A673 (cell line): ENCODE measurements at regions not wholly inside any gene's neighbourhood (a gene's known extent, or its start where the extent isn't known, plus 50 kb on each side); places are given as distances from the start of the nearest gene placed in this dataset.

ENCODE experiments used
- BruUV-seq: library from RNA; stranded (reverse); fragments of 400-500 nt; replicated peaks from 2 replicates; lab custom pipeline; 2021; lab: Mats Ljungman, UMichigan
- CTCF ChIA-PET: fragments of 300-600 bp; sonication (Branson Sonifier 250); formaldehyde crosslinking; loops from one replicate; lab custom pipeline; 2022; ENCODE audit warnings: antibody characterized with exemption; lab: Charles Lee
- POLR2A ChIA-PET: fragments of 300-600 bp; sonication (Branson Sonifier 250); formaldehyde crosslinking; loops from one replicate; lab custom pipeline; 2022; ENCODE audit warnings: antibody characterized with exemption; ENCODE audit not compliant: low non-redundant PET; lab: Charles Lee
- DNase-seq: peaks from one replicate; pipeline ENCODE4 v3.0.0-alpha.2; 2015; ENCODE audit warnings: low spot score
- H3K27ac ChIP-seq: fragments of 200-600 bp; sonication (generic); 2 replicates; pipeline ENCODE4 v1.5.1; 2016; ENCODE audit warnings: mixed run types, low read depth, mild to moderate bottlenecking, mixed read lengths, antibody characterized with exemption, low read length; ENCODE audit not compliant: poor library complexity, severe bottlenecking
- H3K27me3 ChIP-seq: fragments of 200-600 bp; sonication (generic); replicated peaks from 2 replicates; pipeline ENCODE4 v1.6.1; 2017; ENCODE audit warnings: mixed run types, low read depth, mild to moderate bottlenecking, mixed read lengths, antibody characterized with exemption, low read length; ENCODE audit not compliant: insufficient read depth, poor library complexity
- H3K36me3 ChIP-seq: fragments of 200-600 bp; sonication (generic); 2 replicates; pipeline ENCODE4 v1.6.1; 2016; ENCODE audit warnings: mixed run types, mild to moderate bottlenecking, mixed read lengths, antibody characterized with exemption, low read length; ENCODE audit not compliant: insufficient read depth, poor library complexity, severe bottlenecking
- H3K4me1 ChIP-seq: fragments of 200-600 bp; sonication (generic); 2 replicates; pipeline ENCODE4 v1.6.1; 2017; ENCODE audit warnings: mixed run types, mild to moderate bottlenecking, mixed read lengths, antibody characterized with exemption, low read length; ENCODE audit not compliant: insufficient read depth, poor library complexity, severe bottlenecking
- H3K4me3 ChIP-seq: fragments of 200-600 bp; sonication (generic); 2 replicates; pipeline ENCODE4 v1.5.1; 2016; ENCODE audit warnings: low read depth, mixed run types, mild to moderate bottlenecking, mixed read lengths, low read length; ENCODE audit not compliant: poor library complexity, severe bottlenecking
- H3K9me3 ChIP-seq: fragments of 200-600 bp; sonication (generic); 2 replicates; pipeline ENCODE4 v1.6.1; 2016; ENCODE audit warnings: mixed run types, low read depth, mild to moderate bottlenecking, mixed read lengths, antibody characterized with exemption, low read length; ENCODE audit not compliant: poor library complexity, severe bottlenecking
- CTCF ChIP-seq: fragments of 300-800, 200-600 bp; sonication (generic); conservative IDR thresholded peaks from 2 replicates; pipeline ENCODE4 v1.5.1; 2017; ENCODE audit warnings: low read depth, mild to moderate bottlenecking, antibody characterized with exemption, low read length, moderate library complexity, mixed read lengths
- EZH2 ChIP-seq: fragments of 200-600 bp; sonication (generic); IDR thresholded peaks from 2 replicates; pipeline ENCODE4 v1.6.1; 2017; ENCODE audit warnings: borderline replicate concordance, low read depth, mild to moderate bottlenecking, mixed read lengths, antibody characterized with exemption, low read length; ENCODE audit not compliant: poor library complexity, severe bottlenecking
- intact Hi-C: fragments of 100-400 bp; cut with micrococcal nuclease; formaldehyde crosslinking; loops from one replicate; pipeline ENCODE4 v1.10.0; 2022; ENCODE audit not compliant: unreplicated experiment

DNA sequence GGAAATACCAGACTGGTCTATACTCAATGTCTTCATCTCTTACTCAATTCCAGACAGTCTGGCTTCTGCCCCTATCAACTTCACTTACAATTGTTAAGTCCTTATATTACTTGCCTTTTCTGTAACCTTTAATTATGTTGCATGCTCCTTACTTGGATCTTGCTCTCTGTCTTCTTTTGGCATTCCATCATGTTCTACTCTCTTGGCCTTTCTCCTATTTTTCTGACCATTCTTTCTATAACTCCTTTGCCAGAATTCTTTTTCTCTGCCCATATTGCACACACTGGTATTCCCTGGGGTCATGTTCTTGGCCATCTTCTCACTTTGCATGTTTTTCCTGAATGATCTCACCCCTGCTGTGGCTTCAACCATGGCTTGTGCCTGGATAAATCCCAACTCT is 209.8 kb upstream of the ZNF462 start:
- Histone ChIP-seq H3K9me3 (no peaks in the 10 kb centered on the region), H3K4me3 (no peak overlapping the region), H3K4me1 (no peaks in the 10 kb centered on the region), H3K36me3 (no peaks in the 10 kb centered on the region), H3K27me3 (no peaks in the 10 kb centered on the region), H3K27ac (no peak overlapping the region)
- no TSS peak for BruUV-seq
- intact Hi-C loops, result no loop called here
- ChIA-PET POLR2A (no interaction called here), CTCF (no interaction called here)
- no peak for DNase-seq
- no peak for TF ChIP-seq EZH2
- no peak for TF ChIP-seq CTCF

DNA sequence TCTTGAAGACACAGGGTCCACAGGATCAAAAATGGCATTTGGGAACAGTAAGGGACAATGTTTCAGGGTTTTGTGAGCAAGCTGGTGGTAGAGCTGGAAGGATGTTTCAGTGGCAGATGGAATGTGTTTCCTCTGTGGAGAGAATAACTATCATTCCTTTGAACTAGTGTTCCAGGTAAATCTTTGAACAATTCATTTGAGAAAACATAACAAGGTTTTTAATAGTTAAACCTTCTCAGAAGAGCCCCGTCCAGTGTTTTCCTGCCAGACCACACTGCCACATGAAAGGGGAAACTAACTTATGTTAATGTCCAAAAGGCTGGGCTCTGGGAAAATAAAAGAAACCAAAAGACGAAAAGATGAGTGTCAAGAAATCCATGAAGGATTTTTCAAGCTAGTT is 207.0 kb upstream of the ZNF462 start:
- CTCF ChIA-PET, result no interaction called here
- no peaks in the 10 kb centered on the region for H3K9me3 ChIP-seq
- H3K27me3 ChIP-seq, result no peaks in the 10 kb centered on the region
- no peak for TF ChIP-seq EZH2
- TF ChIP-seq CTCF, result no peak
- no TSS peak for BruUV-seq
- H3K36me3 ChIP-seq, result no peaks in the 10 kb centered on the region
- H3K4me3 ChIP-seq, result no peak overlapping the region
- intact Hi-C loops, result no loop called here
- no peak for DNase-seq
- H3K4me1 ChIP-seq, result no peaks in the 10 kb centered on the region
- POLR2A ChIA-PET, result interaction anchor here (0.6 kb wide), 1 partner anchor 19 kb away, joined by 3 read pairs; no protein-coding TSS in a partner anchor
- H3K27ac ChIP-seq, result no peak overlapping the region

- BruUV-seq, result no TSS peak
- POLR2A ChIA-PET, result no interaction called here
- TF ChIP-seq EZH2, result no peak
- TF ChIP-seq CTCF, result no peak
- Histone ChIP-seq H3K27ac (no peak overlapping the region), H3K9me3 (no peaks in the 10 kb centered on the region), H3K4me3 (no peak overlapping the region), H3K27me3 (no peaks in the 10 kb centered on the region), H3K36me3 (no peaks in the 10 kb centered on the region), H3K4me1 (no peaks in the 10 kb centered on the region)
- intact Hi-C loops, result no loop called here
- CTCF ChIA-PET, result no interaction called here
- DNase-seq, result no peak
These were observed 205.0 kb upstream of the ZNF462 start for GRCh38 chr9:106657926-106658325.
